ENCODE measurements at regions not wholly inside any gene's neighbourhood (a gene's known extent, or its start where the extent isn't known, plus 50 kb on each side); places are given as distances from the start of the nearest gene placed in this dataset.

GRCh38 chr18:66729442-66730239 is 125.8 kb upstream of the CDH19 start:
- no peak for DNase-seq

- DNase-seq = no peak
These were observed 125.1 kb upstream of the CDH19 start for GRCh38 chr18:66728951-66729350.

- no peak for DNase-seq
These were observed 124.1 kb upstream of the CDH19 start for GRCh38 chr18:66727991-66728390.

- DNase-seq = no peak
These were observed 120.9 kb upstream of the CDH19 start for GRCh38 chr18:66724664-66725356.

- no peak for DNase-seq
These were observed 118.8 kb upstream of the CDH19 start for GRCh38 chr18:66722671-66723070.

GRCh38 chr18:66708646-66709045 is 104.8 kb upstream of the CDH19 start:
- no peak for DNase-seq

- DNase-seq = no peak
These were observed 103.6 kb upstream of the CDH19 start for GRCh38 chr18:66707473-66707872.

GRCh38 chr18:66695281-66695680 is 91.4 kb upstream of the CDH19 start:
- no peak for DNase-seq

GRCh38 chr18:66694852-66695251 is 91.0 kb upstream of the CDH19 start:
- DNase-seq = no peak

- DNase-seq = no peak
These were observed 83.7 kb upstream of the CDH19 start for GRCh38 chr18:66687635-66688034.

- DNase-seq = peak; percentile 2
These were observed 79.0 kb upstream of the CDH19 start for GRCh38 chr18:66682855-66683322.

GRCh38 chr18:66676699-66677098 is 72.8 kb upstream of the CDH19 start:
- DNase-seq = no peak

GRCh38 chr18:66674286-66674685 is 70.4 kb upstream of the CDH19 start:
- no peak for DNase-seq

GRCh38 chr18:66668706-66669105 is 64.8 kb upstream of the CDH19 start:
- no peak for DNase-seq

GRCh38 chr18:66662632-66663031 is 58.7 kb upstream of the CDH19 start:
- no peak for DNase-seq

- DNase-seq = no peak
These were observed 51.5 kb upstream of the CDH19 start for GRCh38 chr18:66655407-66655806.
